GM23248 (cell line): ENCODE measurements at regions not wholly inside any gene's neighbourhood (a gene's known extent, or its start where the extent isn't known, plus 50 kb on each side); places are given as distances from the start of the nearest gene placed in this dataset.

Experiments
- EZH2 ChIP-seq: fragments of 200-600 bp; sonication (generic); IDR thresholded peaks from 2 replicates; pipeline ENCODE4 v1.6.1; 2018; ENCODE audit warnings: antibody characterized with exemption, mild to moderate bottlenecking; ENCODE audit not compliant: insufficient read depth, poor library complexity, severe bottlenecking
- EZH2phosphoT487 ChIP-seq: fragments of 200-600 bp; sonication (generic); IDR thresholded peaks from 2 replicates; pipeline ENCODE4 v1.6.1; 2018; ENCODE audit warnings: antibody characterized with exemption, moderate library complexity, mild to moderate bottlenecking, low read depth; ENCODE audit not compliant: insufficient read depth

DNA sequence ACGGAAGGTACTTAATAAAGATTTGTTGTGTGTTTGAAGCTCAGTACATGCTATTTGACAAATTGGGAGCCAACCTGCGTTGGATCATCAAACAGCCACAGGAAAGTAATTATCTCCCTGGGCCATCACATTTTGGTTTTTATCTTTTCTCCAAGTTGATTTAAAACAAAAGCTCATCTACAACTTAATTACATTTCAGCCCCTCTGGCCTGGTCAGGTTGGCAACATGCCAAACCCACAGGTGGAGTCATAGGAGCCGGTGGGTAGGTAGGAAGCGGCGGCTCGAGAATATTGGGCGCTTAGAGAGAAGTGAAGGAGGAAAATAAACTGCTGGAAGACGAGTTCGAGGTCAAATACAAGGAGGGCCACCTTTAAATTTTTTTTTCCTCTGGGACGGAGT, 64.9 kb upstream of the FANCC start:
- TF ChIP-seq EZH2 (no peak), EZH2phosphoT487 (no peak)
